Hippocampal formation (tissue), 2 donors: ENCODE measurements at regions not wholly inside any gene's neighbourhood (a gene's known extent, or its start where the extent isn't known, plus 50 kb on each side); places are given as distances from the start of the nearest gene placed in this dataset.

Source experiments
- DNase-seq, 2 donors: peaks; one replicate each; lab custom pipeline; 2025; lab: John Stamatoyannopoulos, UW

DNA sequence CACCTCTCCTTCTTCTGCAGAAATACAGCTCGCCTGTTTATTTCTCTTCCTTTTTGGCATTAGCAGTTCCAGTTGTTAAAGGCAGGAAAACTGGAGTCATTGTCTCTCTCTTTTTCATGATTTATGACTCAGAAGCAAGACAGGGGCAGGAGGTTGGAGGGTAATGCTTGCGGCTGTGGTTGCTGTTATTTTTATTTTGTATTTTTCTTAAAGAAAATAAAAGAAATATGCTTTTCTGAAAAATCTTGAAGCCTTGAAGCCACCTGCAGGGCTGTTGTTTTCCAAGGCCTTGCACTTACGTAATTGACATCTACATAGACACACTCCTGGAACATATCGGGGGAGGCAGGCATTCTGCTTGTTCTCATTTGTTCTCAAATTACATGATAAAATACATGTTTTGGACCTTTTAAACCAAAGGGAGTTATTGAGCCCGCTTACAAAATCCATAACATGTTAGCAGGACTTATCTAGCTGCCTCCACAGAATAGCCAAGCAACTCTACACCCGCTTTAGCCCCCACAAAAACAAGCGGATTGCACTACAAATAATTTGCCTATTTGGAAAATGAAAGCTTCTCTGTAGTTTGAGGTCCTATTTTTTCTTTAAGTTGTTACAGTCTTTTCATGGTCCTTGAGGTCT, 1004.6 kb upstream of the NR2F2 start:
- DNase-seq: no peak

DNA sequence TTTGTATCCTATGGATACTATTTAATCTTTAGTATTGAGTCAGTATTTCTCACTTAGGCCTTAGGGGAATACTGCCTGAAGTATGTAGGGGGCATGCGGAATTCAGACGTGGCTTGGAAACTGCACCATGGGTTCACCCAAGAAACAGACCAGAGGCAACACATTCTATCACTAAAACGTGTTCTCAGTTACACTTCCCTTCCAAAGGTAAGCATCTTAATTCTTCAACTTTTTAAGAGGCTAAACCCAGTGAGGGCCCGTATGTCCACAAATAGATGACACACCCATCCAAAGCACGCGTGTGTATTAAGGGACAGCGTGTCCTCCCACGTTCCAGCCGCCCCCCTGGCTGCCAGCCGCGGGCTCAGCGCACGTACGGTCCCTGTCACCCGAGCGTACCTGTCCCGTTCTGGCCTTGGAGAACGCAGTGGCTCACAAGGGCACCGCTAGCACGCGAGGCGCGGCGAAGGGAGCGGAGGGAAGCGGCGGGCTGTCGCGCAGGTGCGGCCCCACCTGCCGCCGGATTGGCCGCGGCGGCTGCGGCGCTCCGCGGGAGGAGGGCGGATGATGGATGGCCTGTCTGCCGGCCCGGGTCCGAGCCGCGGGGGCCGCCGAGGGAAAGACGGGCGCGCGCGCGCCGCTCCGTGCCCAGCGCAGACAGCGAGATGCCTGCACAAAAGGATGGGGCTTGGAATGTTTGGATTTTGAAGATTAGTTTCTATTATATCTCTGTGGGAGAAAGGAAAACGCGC, 1003.9 kb upstream of the NR2F2 start:
- no peak for DNase-seq

DNA sequence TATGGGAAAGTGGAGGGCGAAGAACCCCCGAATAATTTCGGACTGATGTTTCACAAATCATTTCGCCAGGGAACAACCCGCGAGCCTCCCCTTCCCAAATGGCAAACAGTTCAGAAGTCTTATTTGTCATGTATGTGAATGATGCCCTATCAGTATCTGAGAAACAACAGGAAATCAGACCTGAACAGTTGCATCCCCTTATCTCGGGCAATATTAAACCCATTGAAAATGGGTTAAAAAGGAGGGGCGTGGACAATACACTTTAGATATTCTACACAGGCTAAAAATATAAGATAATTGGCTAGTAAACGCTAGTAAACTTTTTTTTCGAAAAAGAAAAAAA, 1003.3 kb upstream of the NR2F2 start:
- no peak for DNase-seq

DNA sequence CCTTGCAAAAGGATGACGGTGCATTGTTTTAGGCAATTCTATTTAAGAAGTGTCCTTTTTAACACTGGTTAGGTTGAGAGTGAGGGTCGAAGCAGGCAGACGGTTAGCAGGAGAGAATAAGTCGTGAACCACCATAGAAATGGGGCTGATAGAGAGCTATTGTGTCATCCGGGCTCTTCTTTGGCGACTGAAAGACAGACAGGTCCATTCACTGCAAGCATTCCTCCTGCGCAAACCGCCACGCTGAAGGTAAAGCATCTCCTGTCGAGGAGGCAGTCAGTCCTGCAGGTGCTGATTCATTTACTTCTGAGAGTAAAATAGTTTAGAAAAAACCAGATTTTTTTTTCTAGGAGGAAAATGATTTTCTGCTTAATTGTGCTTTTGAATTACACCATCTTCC, 1002.8 kb upstream of the NR2F2 start:
- no peak for DNase-seq

DNA sequence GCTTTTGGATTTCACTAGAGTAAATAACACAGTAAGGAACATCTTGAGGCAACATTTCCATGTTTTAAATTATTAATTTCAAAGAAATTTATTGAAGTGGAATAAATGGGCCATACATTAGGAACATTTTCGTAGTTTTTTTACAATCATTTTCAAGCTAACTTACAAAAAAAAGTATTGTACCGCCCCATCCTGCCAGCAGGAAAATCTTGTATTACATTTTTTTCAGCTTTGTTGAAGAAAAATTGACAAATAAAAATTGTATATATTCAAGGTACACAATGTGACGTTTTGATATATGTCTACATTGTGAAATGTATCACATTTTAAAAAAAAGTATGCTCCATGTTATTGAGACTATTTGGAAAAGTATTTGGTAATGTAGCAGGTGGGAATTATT, 1001.9 kb upstream of the NR2F2 start:
- DNase-seq: no peak

DNA sequence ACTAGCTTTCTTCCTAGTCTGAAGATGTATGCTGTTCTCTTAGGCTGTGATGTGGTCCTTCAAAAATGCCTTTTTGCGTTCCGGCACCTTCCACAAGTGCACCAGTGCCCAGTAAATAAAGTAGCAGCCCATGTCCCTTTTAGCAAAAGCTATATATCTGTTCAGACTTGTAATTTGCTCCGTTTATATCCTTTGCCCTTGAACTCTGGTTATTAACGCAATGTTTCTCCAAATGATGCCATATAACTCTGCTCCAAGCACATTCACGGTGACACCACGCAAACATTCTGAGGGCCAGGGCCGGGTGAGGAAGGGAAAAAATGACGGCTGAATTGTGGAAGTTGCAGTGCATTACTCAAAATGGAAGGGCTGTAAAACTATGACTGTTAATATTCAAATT, 1001.1 kb upstream of the NR2F2 start:
- no peak for DNase-seq

DNA sequence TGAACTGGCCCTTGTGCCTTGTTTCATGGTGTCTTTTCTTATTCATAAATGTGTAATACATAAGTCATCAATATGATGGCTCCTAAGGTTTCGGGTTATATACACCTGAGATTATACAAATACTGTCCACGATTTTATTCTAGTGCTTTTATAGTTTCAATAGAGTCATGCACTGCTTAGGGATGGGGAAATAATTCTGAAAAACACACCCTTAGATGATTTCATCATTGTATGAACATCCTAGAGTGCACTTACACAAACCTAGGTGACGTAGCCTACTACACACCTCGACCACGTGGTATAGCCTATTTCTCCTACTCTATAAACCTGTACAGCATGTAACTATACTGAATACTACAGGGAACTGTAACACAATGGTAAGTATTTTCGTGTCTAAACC, 988.8 kb upstream of the NR2F2 start:
- DNase-seq: no peak

DNA sequence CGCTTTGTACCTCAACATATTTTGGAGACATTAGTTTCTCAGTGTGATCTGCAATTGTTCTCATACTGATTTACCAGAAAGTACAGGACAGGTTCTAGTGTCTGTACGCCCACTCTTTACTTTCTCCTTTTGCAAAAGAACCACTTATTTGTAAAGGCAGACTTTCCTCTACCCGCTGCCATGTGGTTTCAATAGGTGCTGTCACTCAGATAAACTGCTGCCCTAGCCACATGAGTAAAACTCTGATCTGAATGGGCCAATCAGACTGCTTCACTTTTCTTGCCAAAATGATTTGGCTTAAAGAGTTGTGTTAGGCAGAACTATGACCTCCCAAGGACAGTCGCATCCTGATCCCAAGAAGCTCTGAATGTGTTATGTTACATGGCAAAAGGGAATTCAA, 984.6 kb upstream of the NR2F2 start:
- DNase-seq: no peak

DNA sequence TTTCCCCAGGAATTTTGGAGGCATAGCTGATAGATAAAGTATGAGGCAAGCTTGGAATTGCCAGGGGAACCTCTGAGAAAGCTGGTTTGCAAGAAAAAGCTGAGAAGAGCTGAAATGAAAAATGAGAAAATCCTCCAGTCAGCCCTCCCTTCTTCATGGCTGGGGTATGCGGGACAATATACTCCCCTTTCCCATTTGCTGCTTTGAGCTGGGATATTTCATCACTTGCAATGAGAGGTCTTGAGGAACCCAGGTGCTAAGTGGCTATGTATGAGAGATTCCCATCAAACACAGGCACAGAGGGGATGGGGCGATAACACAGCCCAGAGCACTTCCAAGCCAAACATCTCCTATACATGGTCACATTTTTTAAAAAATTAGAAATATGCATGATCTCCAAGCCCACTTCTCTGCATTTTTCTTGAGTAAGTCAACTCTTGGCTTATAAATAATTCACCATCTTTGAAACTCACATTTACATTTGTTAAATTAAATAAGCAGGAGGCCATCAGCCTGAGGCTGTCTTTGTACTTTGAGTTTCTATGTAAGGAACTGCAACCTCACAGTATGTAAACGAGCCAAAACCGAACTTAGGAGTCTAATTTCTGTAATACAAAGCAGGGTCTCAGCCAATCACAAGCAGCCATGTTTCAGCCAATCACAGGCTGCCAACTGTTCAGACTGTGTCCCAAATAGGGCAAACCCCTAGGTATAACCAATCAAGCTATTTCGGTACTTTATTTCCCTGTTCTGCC, 983.6 kb upstream of the NR2F2 start:
- DNase-seq: no peak

DNA sequence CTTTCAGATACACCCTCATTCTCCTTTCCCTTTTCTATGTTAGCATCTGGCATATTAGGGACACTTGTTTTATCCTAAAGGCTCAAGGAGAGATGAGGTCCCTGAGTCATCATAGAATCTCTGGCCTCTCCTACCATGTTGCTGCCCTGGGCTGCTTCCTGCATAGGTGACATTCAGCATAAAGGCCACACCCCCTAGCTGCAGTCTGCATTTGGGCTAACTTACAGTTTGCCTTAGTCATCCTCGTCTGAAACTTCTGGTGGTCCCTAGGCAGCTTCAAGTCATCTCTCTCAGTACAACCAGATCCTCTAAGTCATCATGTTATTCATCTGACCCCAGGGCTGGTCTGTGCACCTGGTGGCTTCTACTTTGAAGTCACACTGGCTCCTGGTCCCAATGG, 982.7 kb upstream of the NR2F2 start:
- DNase-seq: no peak

DNA sequence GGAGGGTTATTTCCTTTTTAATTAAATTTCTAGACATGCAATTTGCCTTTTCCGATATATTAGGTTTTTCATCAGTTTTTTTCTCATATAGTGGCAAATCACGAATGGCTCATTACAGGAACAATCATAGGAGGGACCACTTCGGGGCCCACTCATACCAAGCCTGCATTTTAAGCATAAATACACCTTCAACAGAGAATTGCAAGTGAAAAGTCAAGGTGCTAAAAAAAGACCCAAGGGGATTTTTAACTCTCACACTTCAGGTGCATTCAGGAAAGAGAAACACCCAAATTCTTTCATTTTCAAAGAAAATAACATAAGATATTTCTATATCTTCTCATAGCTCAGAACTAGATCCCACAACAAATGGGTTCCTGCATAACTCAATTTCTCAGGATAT, 979.6 kb upstream of the NR2F2 start:
- no peak for DNase-seq

DNA sequence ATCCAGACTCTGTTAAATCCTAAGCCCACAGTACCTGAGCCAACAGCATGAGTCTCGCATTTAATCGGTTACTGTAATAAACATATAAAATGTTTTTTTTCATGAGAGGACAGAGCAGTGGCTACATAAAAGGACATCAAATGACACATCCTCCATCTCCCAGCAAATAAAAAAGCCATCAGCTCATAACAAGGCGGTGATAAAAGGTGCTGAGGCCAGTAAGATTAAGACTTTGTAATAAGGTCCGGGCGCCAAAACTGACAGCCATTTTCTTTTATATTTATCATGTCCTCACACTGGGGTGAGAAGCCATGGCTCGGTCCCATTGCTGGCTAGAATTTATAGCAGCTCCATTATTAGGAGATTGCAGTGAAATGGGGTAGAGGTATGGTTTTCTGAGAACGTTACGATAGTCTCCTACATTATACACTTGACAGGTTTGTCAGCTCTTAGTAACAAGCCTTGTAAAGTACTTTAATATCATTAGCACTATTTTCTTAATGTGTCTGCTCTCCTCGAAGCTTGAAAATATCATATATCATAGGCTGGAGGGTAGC, 977.8 kb upstream of the NR2F2 start:
- no peak for DNase-seq

DNA sequence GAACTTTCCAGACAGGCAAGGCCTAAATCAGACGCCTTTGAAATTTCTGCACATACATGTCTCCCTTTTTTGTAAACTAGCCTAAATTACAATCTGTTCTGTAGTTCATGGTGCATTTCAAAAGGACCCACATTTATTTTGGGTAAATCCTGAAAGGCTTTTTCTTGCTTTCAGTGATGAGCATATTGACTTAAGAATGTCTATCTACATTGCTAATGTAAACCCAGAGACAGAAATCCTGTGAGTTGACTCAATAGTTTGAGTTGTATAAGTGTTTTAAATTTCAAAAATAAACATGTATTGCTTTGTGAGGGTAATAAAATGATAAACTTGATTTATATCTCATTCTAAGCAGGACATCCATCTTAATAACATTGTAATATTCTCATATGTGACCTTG, 977.0 kb upstream of the NR2F2 start:
- DNase-seq: no peak

DNA sequence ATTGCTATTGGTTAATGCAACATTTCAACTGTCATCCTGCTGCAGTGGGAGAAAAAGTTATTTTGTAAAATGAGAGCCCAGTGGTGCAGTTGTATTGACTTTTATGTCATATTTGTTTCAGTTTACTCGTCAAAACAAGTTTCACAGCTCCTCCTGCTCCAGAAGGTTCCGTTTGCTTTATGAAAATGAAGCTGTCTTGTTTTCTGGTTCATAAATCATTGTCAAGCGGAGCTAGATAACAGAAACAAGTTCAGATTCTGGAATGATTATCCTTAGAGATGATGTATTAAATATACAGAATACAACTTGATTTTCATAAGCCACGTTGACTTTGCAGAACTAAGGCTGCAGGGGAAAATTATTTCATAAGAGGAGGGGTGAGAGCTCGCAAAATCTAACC, 970.5 kb upstream of the NR2F2 start:
- DNase-seq: no peak

DNA sequence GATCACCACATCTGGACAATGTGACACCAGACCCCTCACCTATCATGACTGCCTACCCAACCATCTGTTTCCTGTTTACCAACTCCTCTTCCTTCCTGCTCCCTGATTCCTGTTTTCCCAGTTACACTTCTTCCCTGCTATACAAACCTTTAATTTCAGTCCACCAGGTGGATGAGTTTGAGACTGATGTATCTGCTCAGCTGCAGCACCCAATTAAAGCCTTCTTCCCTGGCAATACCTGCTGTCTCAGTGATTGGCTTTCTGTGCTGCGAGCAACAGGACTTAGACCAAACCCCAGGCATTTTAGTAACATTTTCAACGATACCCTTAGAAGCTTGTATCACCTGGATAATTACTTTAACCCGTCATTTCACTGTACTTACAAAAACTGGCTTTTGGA, 968.2 kb upstream of the NR2F2 start:
- no peak for DNase-seq

DNA sequence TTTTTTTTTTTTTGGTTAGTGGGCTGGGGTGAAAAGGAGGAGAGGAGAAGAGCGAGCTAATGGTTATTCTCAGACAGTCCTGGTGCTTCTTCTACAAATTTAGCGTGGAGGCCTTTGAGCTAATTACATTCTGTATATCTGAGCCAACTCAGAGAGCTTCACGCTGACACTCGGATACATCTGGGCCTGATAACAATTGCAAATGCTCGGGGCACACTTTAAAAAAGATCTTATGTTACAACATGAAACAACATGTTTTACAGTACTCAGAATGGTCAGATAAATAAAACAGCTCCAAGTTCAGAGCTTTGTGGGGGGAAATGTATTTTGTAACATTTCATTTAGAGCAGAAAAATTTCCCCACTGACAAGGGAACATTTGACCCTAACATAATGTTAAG, 966.9 kb upstream of the NR2F2 start:
- no peak for DNase-seq

DNA sequence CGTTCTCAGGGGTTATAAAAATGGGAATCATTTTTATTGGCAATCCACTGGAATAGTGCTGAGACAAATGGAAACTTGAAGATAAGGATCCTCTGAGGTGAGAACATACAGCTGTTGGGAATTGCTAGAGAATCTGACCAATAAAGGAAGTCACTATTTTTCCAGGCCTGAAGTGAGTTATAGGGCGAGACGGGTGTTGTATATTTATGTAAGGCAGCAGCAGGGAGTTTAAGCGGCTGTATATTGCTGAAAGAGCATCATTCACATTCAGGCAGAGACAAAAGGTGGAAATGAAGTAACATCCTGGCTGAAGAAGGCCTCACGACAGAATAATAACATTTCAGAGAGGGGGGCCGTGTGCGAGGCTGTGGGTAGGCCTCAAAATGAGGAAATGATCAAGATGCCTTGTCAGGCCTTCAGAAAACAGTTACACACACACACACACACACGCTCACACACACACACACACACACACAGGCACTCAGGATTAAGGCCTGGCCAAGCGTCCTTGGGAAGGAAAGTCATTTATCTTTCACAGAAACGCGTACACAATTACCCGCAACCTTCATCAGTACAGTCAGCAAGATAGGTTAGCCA, 964.9 kb upstream of the NR2F2 start:
- DNase-seq: no peak

DNA sequence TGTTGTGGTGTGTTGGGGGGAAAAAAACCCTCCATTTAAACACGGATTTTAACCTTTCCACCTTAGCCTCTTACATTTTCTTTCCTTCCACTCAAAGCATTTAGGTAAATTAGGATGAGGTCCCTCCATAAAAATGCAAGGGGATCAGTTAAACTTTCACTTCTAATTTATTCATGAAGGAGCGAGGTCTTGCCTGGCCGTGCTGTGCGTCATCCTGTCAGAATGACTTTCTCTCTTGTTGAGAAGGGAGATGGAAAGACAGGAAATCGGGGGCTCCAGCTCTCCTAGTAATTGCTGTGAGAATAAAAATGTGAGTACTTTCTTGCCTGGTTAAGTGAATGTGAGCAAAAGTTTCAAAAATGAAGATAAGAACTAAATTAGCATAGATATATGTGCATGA, 962.3 kb upstream of the NR2F2 start:
- no peak for DNase-seq

DNA sequence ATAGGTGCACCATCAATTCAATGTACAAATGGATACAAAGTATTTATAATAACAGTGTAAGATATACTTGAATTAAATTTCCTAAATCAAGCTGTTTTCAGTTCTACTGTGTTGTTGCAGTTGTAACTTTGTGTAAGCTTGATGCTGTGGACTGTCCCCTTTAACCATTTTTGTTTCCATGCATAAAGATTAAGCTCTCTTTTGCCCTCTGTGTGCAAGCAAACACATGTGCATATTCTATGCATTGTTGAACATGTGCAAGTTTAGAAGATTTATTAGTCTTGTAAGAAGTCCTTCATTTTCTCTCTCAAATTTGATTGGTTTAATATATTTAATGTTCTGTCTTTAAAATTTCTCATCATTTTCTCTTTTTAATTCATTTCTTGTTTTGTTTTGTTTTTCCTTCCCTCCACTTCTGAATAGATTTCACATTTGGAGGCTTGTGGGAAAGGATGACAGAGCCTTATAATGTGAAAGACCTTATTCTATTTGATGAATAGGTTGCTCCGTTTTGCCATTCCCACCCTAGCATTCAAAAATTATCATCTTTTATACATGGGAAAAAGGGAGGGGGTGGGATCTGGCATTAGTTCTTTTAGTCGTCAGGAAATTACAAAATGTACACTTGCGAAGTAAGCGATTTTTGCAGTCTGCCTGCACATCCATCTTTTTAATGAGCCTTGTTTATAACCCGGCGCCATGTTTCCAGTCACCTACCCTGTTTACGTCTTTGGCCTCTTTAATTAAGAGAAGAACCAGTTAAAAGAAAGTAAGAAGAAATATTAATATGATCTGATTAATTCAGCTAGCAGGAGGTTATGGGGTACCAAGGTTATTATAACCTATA, 961.5 kb upstream of the NR2F2 start:
- no peak for DNase-seq

DNA sequence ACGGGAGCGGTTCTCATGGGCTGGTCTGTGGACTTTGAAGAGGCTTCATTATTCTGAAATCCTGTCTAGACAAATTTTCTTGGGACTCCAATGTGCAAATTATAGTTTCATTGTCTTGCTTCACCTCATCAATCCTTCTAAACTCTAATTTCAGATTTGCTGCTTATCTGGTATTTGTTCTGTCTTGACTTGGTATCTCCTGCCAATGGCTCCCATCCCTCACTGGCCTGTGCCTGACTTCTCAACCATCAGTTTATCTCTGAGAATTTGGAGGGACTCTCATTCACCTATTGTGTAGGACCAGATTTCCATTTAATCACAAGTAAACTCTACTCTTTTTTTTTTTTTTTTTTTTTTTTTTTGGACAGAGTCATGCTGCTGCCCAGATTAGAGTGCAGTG, 960.2 kb upstream of the NR2F2 start:
- no peak for DNase-seq

DNA sequence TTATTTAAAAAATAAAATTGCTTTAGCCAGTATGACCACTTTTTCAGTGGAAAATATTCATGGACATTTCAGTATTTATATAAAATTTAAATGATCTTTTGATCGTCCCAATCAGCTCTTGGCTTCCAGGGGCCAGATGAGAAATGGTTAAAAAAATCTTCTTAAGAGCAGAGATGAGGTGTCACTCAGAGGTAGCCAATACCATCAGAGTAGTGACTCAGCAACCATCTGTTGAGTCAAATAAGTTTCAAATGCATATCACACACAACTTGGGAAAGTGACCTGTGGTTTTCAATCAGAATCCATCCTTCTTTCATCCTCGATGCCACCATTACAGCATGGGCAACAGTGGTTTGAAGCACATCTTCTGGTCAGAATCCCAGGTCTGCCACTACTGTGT, 958.8 kb upstream of the NR2F2 start:
- DNase-seq: no peak

DNA sequence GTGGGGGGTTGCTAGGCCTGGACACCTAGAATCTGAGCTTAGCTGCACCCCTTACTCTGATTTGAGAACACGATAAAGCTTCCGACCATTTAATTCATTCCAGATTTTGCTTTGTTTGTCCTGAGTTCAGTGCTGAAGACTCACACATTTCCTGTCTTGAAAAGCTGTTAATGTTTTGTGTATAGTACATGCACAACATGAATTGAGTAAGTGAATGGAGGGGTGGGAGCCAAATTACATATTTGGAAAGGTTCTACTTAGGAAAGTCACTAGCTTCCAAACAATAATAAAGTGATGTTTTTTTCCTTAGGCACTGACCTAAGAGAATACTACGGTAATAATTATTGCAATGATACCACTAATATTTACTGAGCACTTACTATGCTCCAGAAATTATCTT, 955.2 kb upstream of the NR2F2 start:
- DNase-seq: no peak
